Liver (tissue), 8 donors: ENCODE measurements at regions not wholly inside any gene's neighbourhood (a gene's known extent, or its start where the extent isn't known, plus 50 kb on each side); places are given as distances from the start of the nearest gene placed in this dataset.

Source experiments
- DNase-seq: peaks from one replicate; pipeline ENCODE4 v3.0.0-alpha.2; 2017; ENCODE audit warnings: low spot score
- H3K27ac ChIP-seq, 2 donors: one replicate each; pipeline ENCODE4 v1.7.0; 2013; ENCODE audit warnings: inconsistent platforms in 2 of 2, low read length in 2 of 2, control low read depth in 1 of 2, low read depth in 1 of 2, mild to moderate bottlenecking in 1 of 2
- H3K27me3 ChIP-seq, 4 donors: one replicate each; pipeline versions ENCODE4 v1.6.1 to v1.7.0; 2013; ENCODE audit warnings: low read length in 3 of 4, inconsistent platforms in 1 of 4, mild to moderate bottlenecking in 1 of 4, moderate library complexity in 1 of 4; ENCODE audit not compliant: control insufficient read depth in 4 of 4, insufficient read depth in 4 of 4
- H3K36me3 ChIP-seq, 4 donors: one replicate each; pipeline versions ENCODE4 v1.6.1 to v1.7.0; 2013; ENCODE audit warnings: low read length in 3 of 4, mild to moderate bottlenecking in 3 of 4, low read depth in 1 of 4, moderate library complexity in 1 of 4; ENCODE audit not compliant: control insufficient read depth in 4 of 4, insufficient read depth in 3 of 4
- H3K4me1 ChIP-seq, 4 donors: one replicate each; pipeline versions ENCODE4 v1.6.1 to v1.7.0; 2013; ENCODE audit warnings: low read length in 3 of 4, mild to moderate bottlenecking in 3 of 4, moderate library complexity in 1 of 4; ENCODE audit not compliant: control insufficient read depth in 4 of 4, insufficient read depth in 4 of 4
- H3K4me3 ChIP-seq, 3 donors: one replicate each; pipeline versions ENCODE4 v1.6.1 to v1.7.0; 2013; ENCODE audit warnings: low read length in 3 of 3, control low read depth in 1 of 3, low read depth in 1 of 3, mild to moderate bottlenecking in 1 of 3
- H3K9ac ChIP-seq, 2 donors: one replicate each; pipeline ENCODE4 v1.7.0; 2013; ENCODE audit warnings: low read length in 2 of 2, mild to moderate bottlenecking in 2 of 2, moderate library complexity in 2 of 2, control low read depth in 1 of 2, low read depth in 1 of 2
- H3K9me3 ChIP-seq, 4 donors: one replicate each; pipeline versions ENCODE4 v1.6.1 to v1.7.0; 2013; ENCODE audit warnings: low read length in 3 of 4; ENCODE audit not compliant: control insufficient read depth in 4 of 4
- ATF3 ChIP-seq: IDR thresholded peaks from 2 replicates; pipeline ENCODE4 v1.6.1; 2016; ENCODE audit warnings: antibody characterized with exemption
- CTCF ChIP-seq: fragments of 150-350 bp; IDR thresholded peaks from 2 replicates; pipeline ENCODE4 v1.5.1; 2017; ENCODE audit warnings: improper control_type of control experiment, low read depth, low read length; ENCODE audit not compliant: missing input control
- EGR1 ChIP-seq, 2 donors: IDR thresholded peaks; 2 replicates each; pipeline ENCODE4 v1.6.1; 2016 to 2018; ENCODE audit warnings: antibody characterized with exemption in 2 of 2, low read depth in 2 of 2
- FOXA1 ChIP-seq: IDR thresholded peaks from 2 replicates; pipeline ENCODE4 v1.6.1; 2016; ENCODE audit warnings: antibody characterized with exemption
- FOXA2 ChIP-seq: IDR thresholded peaks from 2 replicates; pipeline ENCODE4 v1.6.1; 2016; ENCODE audit warnings: antibody characterized with exemption
- GABPA ChIP-seq, 2 donors: IDR thresholded peaks in 1 of 2; conservative IDR thresholded peaks in 1 of 2; 2 replicates each; pipeline ENCODE4 v1.6.1; 2016; ENCODE audit warnings: antibody characterized with exemption in 2 of 2, mild to moderate bottlenecking in 1 of 2, moderate library complexity in 1 of 2
- HNF4A ChIP-seq, 2 donors: conservative IDR thresholded peaks; 2 replicates each; pipeline ENCODE4 v1.6.1; 2016; ENCODE audit warnings: antibody characterized with exemption in 2 of 2, mild to moderate bottlenecking in 2 of 2
- HNF4G ChIP-seq: IDR thresholded peaks from 2 replicates; pipeline ENCODE4 v1.6.1; 2016; ENCODE audit warnings: antibody characterized with exemption
- JUND ChIP-seq, 2 donors: IDR thresholded peaks; 2 replicates each; pipeline ENCODE4 v1.6.1; 2016; ENCODE audit warnings: antibody characterized with exemption in 2 of 2
- MAX ChIP-seq: IDR thresholded peaks from 2 replicates; pipeline ENCODE4 v1.6.1; 2016; ENCODE audit warnings: antibody characterized with exemption
- NR2F2 ChIP-seq: IDR thresholded peaks from 2 replicates; pipeline ENCODE4 v1.6.1; 2016; ENCODE audit warnings: antibody characterized with exemption
- RAD21 ChIP-seq, 2 donors: IDR thresholded peaks; 2 replicates each; pipeline ENCODE4 v1.6.1; 2016; ENCODE audit warnings: antibody characterized with exemption in 2 of 2, mild to moderate bottlenecking in 2 of 2
- RXRA ChIP-seq, 2 donors: IDR thresholded peaks; 2 replicates each; pipeline ENCODE4 v1.6.1; 2017 to 2018; ENCODE audit warnings: antibody characterized with exemption in 2 of 2, mild to moderate bottlenecking in 1 of 2
- SP1 ChIP-seq: IDR thresholded peaks from 2 replicates; pipeline ENCODE4 v1.6.1; 2018; ENCODE audit warnings: antibody characterized with exemption, mild to moderate bottlenecking
- TAF1 ChIP-seq: conservative IDR thresholded peaks from 2 replicates; pipeline ENCODE4 v1.6.1; 2016; ENCODE audit warnings: antibody characterized with exemption, mild to moderate bottlenecking
- YY1 ChIP-seq: IDR thresholded peaks from 2 replicates; pipeline ENCODE4 v1.6.1; 2016; ENCODE audit warnings: antibody characterized with exemption, mild to moderate bottlenecking
- WGBS: extraction: QIAGEN DNeasy Blood & Tissue Kit; methylation state at CpG from one replicate; pipeline ENCODE4 v1.1.7; 2013; 5-methylcytosine and 5-hydroxymethylcytosine counted together
- TF ChIP-seq, protein P1 (sequence below): IDR thresholded peaks from 2 replicates; pipeline ENCODE4 v1.6.1; 2016; ENCODE audit warnings: antibody characterized with exemption, mild to moderate bottlenecking
- donor health status: healthy.
- donor health status: healthy.
- donor health status: healthy.
- donor health status: healthy.
- donor health status: healthy.

GRCh38 chr6:40734607-40735006 lies 147.4 kb upstream of the LRFN2 start (continued):
- TF ChIP-seq CTCF (no peak), ATF3 (no peak), HNF4A (conservative IDR thresholded peaks at IDR 0.05) (no peak)

DNA sequence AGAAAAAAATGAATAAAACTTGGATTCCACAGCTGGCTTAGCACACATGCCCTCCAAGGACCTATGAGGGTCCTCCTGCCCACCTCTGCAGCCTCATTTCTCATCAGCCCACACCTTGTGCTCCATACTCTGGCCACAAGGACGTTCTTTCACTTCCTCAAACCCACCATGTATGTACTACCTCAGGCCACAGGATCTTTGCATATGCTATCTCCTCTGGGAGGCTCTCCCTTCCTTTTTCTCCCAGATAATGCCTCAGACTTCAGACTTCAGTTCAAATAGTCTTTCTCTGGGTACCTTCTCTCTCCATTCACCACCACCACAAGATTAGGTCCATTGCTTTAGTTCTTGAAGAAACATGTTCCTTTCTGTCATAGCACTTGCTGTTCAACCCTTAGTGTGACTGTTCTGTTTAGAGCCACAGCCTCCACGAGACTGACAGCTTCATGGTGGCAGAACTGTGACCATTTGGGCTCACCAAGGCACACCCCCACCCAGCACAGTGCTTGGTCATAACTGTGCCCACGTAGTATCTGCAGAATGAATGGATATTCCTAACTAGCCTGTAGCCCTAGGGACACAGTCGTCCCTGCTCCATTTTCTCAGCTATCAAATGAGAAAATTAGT lies 146.7 kb upstream of the LRFN2 start:
- DNase-seq = no peak
- Histone ChIP-seq H3K4me1 (no peaks in the 10 kb centered on the region), H3K27me3 (peaks cover 0 to 5% (median 0%) of the 10 kb centered on the region in 4 donors), H3K36me3 (no peaks in the 10 kb centered on the region), H3K9me3 (no peaks in the 10 kb centered on the region), H3K9ac (no peak overlapping the region), H3K27ac (no peak overlapping the region), H3K4me3 (no peak overlapping the region)
- TF ChIP-seq HNF4A (conservative IDR thresholded peaks at IDR 0.05) = no peak
- TF ChIP-seq YY1 = no peak
- TF ChIP-seq EGR1 (IDR thresholded peaks at IDR 0.05; ENCODE audit: low read depth in 2 of 2) = no peak
- no peak for TF ChIP-seq FOXA1
- TF ChIP-seq JUND (IDR thresholded peaks at IDR 0.05) = no peak
- no peak for TF ChIP-seq NR2F2
- TF ChIP-seq, protein P1, sequence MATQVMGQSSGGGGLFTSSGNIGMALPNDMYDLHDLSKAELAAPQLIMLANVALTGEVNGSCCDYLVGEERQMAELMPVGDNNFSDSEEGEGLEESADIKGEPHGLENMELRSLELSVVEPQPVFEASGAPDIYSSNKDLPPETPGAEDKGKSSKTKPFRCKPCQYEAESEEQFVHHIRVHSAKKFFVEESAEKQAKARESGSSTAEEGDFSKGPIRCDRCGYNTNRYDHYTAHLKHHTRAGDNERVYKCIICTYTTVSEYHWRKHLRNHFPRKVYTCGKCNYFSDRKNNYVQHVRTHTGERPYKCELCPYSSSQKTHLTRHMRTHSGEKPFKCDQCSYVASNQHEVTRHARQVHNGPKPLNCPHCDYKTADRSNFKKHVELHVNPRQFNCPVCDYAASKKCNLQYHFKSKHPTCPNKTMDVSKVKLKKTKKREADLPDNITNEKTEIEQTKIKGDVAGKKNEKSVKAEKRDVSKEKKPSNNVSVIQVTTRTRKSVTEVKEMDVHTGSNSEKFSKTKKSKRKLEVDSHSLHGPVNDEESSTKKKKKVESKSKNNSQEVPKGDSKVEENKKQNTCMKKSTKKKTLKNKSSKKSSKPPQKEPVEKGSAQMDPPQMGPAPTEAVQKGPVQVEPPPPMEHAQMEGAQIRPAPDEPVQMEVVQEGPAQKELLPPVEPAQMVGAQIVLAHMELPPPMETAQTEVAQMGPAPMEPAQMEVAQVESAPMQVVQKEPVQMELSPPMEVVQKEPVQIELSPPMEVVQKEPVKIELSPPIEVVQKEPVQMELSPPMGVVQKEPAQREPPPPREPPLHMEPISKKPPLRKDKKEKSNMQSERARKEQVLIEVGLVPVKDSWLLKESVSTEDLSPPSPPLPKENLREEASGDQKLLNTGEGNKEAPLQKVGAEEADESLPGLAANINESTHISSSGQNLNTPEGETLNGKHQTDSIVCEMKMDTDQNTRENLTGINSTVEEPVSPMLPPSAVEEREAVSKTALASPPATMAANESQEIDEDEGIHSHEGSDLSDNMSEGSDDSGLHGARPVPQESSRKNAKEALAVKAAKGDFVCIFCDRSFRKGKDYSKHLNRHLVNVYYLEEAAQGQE = no peak
- TF ChIP-seq SP1 = no peak
- no peak for TF ChIP-seq RAD21 (IDR thresholded peaks at IDR 0.05)
- no peak for TF ChIP-seq FOXA2
- no peak for TF ChIP-seq GABPA (IDR thresholded peaks at IDR 0.05 in 1 of 2, conservative IDR thresholded peaks at IDR 0.05 in 1 of 2)
- TF ChIP-seq ATF3 = no peak
- TF ChIP-seq CTCF = no peak
- TF ChIP-seq MAX = no peak
- TF ChIP-seq RXRA (IDR thresholded peaks at IDR 0.05) = no peak
- TF ChIP-seq TAF1 = no peak
- TF ChIP-seq HNF4G = no peak
- 54% methylated on average over 4 of the region's 4 CpGs for WGBS
